Ishikawa (cell line): ENCODE measurements at regions not wholly inside any gene's neighbourhood (a gene's known extent, or its start where the extent isn't known, plus 50 kb on each side); places are given as distances from the start of the nearest gene placed in this dataset.

Experiments
- CEBPB ChIP-seq: IDR thresholded peaks from 2 replicates; pipeline ENCODE4 v1.6.1; 2012
- CREB1 ChIP-seq: IDR thresholded peaks from 2 replicates; pipeline ENCODE4 v1.6.1; 2012; ENCODE audit warnings: low read depth
- EGR1 ChIP-seq: IDR thresholded peaks from 2 replicates; pipeline ENCODE4 v1.6.1; 2012
- EP300 ChIP-seq: IDR thresholded peaks from 2 replicates; pipeline ENCODE4 v1.6.1; 2012; ENCODE audit warnings: borderline replicate concordance
- FOXM1 ChIP-seq: IDR thresholded peaks from 2 replicates; pipeline ENCODE4 v1.6.1; 2012; ENCODE audit warnings: low read depth, borderline replicate concordance
- MAX ChIP-seq: IDR thresholded peaks from 2 replicates; pipeline ENCODE4 v1.6.1; 2012
- NFIC ChIP-seq: IDR thresholded peaks from 2 replicates; pipeline ENCODE4 v1.6.1; 2012
- RAD21 ChIP-seq: IDR thresholded peaks from 2 replicates; pipeline ENCODE4 v1.6.1; 2012; ENCODE audit warnings: low read depth
- REST ChIP-seq: IDR thresholded peaks from 2 replicates; pipeline ENCODE4 v1.6.1; 2012; ENCODE audit warnings: low read depth, mild to moderate bottlenecking
- TAF1 ChIP-seq: IDR thresholded peaks from 2 replicates; pipeline ENCODE4 v1.6.1; 2012; ENCODE audit warnings: low read depth, mild to moderate bottlenecking
- TCF12 ChIP-seq: IDR thresholded peaks from 2 replicates; pipeline ENCODE4 v1.6.1; 2012; ENCODE audit warnings: low read depth
- TEAD4 ChIP-seq: IDR thresholded peaks from 2 replicates; pipeline ENCODE4 v1.6.1; 2012
- USF1 ChIP-seq: IDR thresholded peaks from 2 replicates; pipeline ENCODE4 v1.6.1; 2012
- YY1 ChIP-seq: IDR thresholded peaks from 2 replicates; pipeline ENCODE4 v1.6.1; 2012; ENCODE audit warnings: low read depth
- ZBTB7A ChIP-seq: IDR thresholded peaks from 2 replicates; pipeline ENCODE4 v1.6.1; 2012; ENCODE audit warnings: low read depth

- TF ChIP-seq TCF12: no peak
- no peak for TF ChIP-seq NFIC
- no peak for TF ChIP-seq CEBPB
- no peak for TF ChIP-seq FOXM1
- no peak for TF ChIP-seq EP300
- TF ChIP-seq EGR1: no peak
- no peak for TF ChIP-seq REST
- TF ChIP-seq RAD21: no peak
- TF ChIP-seq TAF1: no peak
- no peak for TF ChIP-seq ZBTB7A
- no peak for TF ChIP-seq TEAD4
- TF ChIP-seq MAX: no peak
- TF ChIP-seq USF1: no peak
- TF ChIP-seq YY1: no peak
- no peak for TF ChIP-seq CREB1
These were observed 83.0 kb downstream of the TENT5A start for GRCh38 chr6:81669445-81669844.

GRCh38 chr6:81668615-81669047 lies 83.8 kb downstream of the TENT5A start:
- no peak for TF ChIP-seq CREB1
- TF ChIP-seq EGR1: no peak
- TF ChIP-seq MAX: no peak
- TF ChIP-seq YY1: no peak

- TF ChIP-seq YY1 (no peak), EP300 (no peak), USF1 (no peak), EGR1 (no peak), TEAD4 (no peak), CREB1 (no peak), TAF1 (no peak), NFIC (no peak)
These were observed 86.0 kb downstream of the TENT5A start for GRCh38 chr6:81666481-81666880.

GRCh38 chr6:81656231-81656630 lies 96.2 kb downstream of the TENT5A start:
- TF ChIP-seq FOXM1 (no peak), EP300 (no peak), REST (no peak)

- no peak for TF ChIP-seq CEBPB
- TF ChIP-seq EP300: no peak
- TF ChIP-seq FOXM1: no peak
- no peak for TF ChIP-seq ZBTB7A
- no peak for TF ChIP-seq TEAD4
These were observed 96.8 kb downstream of the TENT5A start for GRCh38 chr6:81655696-81656095.

- TF ChIP-seq RAD21 (no peak), EP300 (no peak), CEBPB (no peak), REST (no peak), CREB1 (no peak), NFIC (no peak), TCF12 (no peak), TAF1 (no peak), YY1 (no peak), USF1 (no peak), TEAD4 (no peak)
These were observed 104.0 kb downstream of the TENT5A start for GRCh38 chr6:81648502-81648901.
